NCI-H2196 treated with DMSO at 0.1 percent for 48 hours (cell line): ENCODE measurements at regions not wholly inside any gene's neighbourhood (a gene's known extent, or its start where the extent isn't known, plus 50 kb on each side); places are given as distances from the start of the nearest gene placed in this dataset.
"Not testable (repeated sequence)": the region's sequence is repeated elsewhere in the genome, so short reads cannot be mapped to it uniquely, and the experiment has no call there.

Experiments used
- DNase-seq: peaks from one replicate; lab custom pipeline; 2025; ENCODE audit not compliant: unreplicated experiment; lab: John Stamatoyannopoulos, UW

DNA sequence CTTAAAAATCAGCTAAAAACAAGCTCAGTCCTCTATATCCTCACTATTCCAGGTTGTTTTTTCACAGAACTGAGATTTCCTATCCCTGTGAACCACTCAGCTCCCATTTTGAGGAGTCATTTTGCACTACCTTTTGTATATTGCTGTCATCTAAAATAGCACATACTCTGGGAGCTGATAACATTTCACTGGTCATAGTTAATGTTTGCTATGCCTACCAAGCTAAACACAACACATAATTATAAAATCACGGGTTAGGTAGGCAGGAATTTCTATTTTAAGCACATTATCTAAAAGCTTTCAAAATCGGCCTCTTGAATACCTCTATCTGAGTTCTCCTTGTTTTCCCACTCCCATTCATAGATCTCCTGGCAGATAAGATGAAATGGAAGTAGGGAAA, 882.0 kb upstream of the INTU start:
- DNase-seq: no peak

DNA sequence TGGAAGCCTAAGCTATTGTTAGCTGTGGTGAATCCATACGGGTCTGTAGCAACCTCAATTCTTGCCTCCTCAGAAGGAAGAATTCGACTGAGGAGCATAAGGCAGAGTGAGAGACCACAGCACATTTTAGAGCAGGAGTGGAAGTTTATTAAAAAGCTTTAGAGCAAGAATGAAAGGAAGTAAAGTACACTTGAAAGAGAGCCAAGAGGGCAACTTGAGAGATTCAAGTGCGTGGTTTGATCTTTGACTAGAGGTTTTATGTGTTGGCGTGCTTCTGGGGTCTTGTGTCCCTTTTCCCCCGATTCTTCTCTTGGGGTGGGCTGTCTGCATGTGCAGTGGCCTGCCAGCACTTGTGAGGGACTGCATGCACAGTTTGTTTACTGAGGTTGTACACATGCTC, 880.6 kb upstream of the INTU start:
- DNase-seq: no peak

DNA sequence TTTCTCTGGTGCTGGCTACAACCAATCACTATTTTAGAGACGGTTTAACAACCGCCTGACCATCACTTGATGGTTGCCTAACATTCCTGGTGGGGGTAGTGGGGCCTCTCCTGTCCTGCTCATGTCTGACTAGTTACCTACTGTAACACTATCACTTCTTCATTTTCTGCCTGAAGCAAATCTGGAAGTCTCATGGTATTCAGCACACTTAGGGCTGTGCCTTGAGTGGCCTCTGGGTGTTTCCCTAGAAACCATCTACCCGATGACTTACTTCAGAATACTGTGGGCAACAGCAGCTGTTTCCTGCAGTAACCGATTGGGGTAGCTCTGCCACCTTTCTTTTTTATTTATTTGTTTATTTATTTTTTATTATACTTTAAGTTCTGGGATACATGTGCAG, 880.1 kb upstream of the INTU start:
- DNase-seq: no peak

DNA sequence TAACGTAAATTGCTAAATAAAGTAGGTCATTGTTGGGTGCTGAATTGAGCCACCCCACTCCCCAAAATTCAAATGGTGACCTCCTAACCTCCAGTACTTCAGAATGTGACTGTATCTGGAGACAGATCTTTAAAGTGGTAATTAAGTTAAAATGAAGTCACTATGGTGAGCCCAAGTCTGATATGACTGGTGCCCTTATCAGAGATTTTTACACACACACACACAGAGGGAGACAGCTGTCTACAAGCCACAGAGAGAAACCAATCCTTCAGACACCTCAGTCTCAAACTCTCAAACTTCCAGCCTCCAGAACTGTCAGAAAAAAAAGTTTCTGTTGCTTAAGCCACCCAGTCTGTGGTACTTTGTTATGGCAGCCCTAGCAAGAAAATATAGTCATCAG, 879.2 kb upstream of the INTU start:
- no peak for DNase-seq

DNA sequence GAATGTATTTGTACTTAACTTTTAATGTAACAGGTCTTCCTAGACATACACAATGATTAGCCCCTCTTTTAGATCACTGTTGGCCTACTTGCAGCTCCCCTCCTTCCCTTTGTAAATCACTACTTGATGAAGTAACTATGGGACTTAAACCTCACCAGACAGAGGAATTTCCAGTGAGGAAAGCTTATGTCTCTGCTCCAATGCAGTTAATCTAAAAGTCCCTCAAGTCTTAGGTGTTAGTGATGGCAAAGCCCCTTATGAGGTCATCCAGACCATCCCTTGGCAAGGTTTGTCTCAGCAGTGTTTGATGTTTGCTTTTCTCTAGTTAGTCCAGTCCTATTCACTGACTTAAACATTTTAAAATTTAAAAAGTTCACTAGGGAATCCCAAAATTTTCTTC, 877.3 kb upstream of the INTU start:
- no peak for DNase-seq

DNA sequence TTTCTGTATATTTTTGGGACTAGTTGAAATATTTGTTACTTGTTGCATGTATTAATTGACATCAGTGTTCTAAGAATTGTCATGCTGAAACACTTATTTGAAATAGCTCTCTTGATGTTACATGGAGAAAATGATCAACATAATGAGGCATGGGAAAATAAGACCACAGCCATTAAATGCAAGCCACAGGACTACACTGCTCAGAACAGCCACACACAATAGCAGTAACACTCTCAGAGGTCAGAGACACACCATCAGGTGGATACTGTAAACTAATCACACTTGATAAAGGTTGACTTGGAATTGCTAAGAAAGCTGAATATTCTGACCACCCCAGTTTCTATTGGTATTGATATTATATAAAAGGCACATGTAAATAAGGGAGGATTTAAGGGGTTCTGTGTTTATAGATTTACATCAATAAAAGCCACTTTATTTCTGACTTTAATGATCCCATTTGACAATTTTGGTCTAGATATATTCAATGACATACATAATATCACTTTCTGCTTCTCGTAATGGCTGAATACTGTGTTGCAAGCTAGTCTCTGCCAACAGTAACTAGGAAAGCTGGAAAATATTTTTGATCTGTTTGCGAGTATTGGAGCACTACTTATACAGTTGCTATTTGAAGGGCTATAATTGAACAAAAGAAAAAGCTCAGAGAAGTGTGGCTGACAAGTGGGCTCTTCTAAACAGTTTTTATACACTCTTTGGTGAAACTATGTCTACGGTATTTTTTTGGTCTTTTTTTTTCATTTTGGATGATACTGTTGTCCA, 876.5 kb upstream of the INTU start:
- no peak for DNase-seq

DNA sequence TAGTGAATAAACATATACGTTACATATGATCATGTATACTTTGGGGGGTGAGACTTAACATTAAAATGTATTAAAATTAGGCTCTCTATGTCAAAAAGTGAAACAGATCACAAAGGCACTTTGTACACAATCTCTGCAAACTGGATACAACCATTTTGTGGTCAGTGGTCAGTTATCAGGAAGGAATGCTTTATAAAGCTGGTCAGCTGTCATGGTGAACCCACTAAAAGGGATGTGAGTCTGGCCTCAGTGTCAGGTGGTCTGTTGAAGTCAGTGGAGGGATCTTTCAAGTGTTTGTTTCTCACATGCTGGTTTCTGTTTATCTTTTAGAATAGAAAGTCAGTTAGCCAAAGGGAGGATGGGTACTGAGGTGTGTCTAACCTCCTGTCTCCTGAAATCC, 875.5 kb upstream of the INTU start:
- no peak for DNase-seq

DNA sequence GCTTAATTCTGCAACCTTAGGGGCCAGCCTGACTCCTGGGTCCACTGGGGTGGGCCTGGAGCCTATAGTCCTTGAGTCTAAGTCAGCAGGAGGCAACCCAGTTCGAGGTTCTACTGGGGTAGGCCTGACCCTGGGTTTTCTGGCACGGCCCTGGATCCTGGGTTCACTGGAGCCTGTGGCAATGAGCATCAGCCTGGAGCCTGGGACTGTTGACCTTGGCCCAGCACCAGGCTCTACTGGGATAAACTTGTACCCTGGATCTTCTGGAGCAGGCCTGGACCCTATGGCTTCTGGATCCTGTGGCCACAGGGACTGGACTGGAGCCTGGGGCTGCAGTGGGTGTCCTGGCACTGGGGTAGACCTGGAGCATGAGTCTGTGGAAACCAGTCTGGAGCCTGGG, 874.3 kb upstream of the INTU start:
- no peak for DNase-seq

DNA sequence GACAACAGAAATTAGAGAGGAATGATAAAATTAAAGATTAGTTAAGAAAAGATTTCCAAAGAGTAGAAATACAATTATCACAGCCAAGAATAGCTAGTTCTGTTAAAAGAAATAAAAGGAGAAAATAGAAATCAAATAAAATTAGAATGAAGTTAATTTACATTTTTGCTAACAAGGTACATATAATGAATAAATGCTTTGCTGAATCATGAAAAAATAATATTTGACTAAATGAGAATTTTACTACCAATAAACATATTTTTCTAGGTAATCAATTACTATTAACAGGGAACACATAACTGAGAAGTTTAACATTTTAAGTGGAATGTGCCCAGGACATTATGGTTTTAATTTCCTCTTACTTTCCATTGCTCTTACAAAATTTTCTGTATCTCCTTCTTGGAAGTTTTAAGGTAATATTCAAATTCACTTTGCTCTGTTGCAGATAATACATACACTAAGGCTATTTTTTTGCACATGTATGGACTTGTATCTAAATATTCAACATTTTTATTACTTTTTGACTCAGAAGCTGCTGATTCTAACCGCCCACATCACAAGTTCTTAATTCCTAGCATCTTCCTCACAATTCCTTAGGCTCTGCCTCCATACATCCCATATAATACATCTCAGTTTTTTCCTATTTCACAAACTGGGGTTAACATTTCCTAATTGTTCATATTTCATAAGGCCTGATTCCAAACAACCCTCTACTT, 870.7 kb upstream of the INTU start:
- no peak for DNase-seq

DNA sequence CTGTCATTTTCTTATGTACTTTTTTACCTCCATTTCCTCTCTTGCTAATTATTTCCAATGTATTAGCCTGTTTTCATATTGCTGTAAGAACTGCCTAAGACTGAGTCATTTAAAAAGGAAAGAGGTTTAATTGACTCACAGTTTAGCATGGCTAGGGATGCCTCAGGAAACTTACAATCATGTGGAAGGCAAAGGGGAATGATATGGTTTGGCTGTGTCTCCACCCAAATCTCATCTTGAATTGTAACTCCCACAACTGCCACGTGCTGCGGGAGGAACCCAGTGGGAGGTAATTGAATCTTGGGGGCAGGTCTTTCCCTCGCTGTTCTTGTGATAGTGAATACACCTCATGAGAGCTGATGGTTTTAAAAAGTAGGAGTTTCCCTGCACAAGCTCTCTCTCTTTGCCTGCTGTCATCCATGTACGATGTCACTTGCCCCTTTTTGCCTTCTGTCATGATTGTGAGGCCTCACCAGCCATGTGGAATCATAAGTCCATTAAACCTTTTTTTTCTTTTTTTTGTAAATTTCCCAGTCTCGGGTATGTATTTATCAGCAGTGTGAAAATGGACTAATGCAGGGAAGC, 870.0 kb upstream of the INTU start:
- no peak for DNase-seq

DNA sequence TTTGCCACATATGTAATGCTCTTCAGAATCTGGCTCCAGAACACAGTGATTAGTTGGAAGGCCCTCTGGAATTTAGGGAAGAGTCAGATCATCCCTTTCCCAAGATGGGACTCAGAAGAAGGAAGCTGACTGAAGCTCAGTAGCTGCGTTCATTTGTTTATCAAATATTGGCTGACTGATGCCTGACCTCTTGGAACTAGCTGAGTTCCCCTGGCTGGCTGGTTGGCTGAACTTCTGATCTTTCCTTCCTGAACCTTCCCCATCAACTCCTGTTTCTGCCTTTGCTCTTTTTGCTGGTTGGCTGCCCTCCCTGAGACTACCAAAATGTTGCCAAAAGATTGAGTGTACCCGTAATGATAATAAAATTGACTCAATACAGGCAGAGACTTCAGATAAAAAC, 866.5 kb upstream of the INTU start:
- DNase-seq: no peak

DNA sequence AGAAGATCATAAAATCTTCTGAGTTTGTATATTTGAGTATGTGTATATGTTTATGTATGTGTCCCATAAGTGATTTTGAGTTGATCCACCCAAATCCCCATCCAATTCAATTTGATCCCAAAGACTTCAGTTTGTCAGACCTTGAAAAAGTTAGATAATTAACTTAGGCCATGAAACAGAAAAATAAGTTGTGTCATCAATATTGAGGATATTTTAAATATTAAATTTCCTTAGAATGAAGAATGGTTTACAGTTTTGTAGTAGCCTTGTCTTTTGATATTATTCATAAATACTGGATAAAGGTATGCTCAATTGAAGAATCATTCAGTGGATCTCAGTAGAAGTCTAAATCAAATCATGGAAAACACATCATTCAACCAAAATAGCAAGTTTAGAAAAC, 864.4 kb upstream of the INTU start:
- no peak for DNase-seq

DNA sequence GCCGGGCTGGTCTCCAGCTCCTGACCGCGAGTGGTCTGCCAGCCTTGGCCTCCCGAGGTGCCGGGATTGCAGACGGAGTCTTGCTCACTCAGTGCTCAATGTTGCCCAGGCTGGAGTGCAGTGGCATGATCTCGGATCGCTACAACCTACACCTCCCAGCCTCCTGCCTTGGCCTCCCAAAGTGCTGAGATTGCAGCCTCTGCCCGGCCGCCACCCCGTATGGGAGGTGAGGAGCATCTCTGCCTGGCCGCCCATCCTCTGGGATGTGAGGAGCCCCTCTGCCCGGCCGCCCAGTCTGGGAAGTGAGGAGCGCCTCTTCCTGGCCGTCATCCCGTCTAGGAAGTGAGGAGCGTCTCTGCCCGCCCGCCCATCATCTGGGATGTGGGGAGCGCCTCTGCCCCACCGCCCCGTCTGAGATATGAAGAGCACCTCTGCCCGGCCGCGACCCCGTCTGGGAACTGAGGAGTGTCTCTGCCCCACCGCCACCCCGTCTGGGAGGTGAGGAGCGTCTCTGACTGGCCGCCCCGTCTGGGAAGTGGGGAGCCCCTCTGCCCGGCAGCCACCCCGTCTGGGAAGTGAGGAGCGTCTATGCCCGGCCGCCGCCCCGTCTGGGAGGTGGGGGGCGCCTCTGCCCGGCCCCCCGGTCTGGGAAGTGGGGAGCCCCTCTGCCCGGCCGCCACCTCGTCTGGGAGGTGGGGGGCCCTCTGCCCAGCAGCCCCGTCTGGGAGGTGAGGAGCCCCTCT, 861.8 kb upstream of the INTU start:
- not testable (repeated sequence) for DNase-seq

DNA sequence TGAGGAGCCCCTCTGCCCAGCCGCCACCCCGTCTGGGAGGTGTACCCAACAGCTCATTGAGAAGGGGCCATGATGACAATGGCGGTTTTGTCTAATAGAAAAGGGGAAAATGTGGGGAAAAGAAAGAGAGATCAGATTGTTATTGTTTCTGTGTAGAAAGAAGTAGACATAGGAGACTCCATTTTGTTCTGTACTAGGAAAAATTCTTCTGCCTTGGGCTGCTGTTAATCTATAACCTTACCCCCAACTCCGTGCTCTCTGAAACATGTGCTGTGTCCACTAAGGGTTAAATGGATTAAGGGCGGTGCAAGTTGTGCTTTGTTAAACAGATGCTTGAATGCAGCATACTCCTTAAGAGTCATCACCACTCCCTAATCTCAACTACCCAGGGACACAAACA, 861.1 kb upstream of the INTU start:
- DNase-seq: not testable (repeated sequence)

DNA sequence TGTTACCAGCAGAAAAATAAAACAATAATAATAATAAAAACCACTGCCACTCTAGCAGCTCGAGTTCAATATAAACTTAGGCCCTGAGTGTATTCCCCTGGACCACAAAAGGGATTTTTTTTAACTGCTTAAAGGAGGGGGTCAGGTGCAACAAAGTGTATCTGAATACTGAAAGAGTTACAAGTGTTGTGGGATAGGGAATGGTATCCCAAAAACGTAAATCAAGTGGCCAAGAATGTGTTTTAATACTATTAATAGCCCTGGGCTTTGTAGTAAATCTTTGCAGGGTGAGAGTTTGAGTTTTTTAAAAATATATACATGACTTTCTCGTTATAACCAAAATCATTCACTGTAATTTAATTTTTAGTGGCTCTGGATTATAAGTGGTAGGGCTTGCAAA, 860.1 kb upstream of the INTU start:
- DNase-seq: no peak

DNA sequence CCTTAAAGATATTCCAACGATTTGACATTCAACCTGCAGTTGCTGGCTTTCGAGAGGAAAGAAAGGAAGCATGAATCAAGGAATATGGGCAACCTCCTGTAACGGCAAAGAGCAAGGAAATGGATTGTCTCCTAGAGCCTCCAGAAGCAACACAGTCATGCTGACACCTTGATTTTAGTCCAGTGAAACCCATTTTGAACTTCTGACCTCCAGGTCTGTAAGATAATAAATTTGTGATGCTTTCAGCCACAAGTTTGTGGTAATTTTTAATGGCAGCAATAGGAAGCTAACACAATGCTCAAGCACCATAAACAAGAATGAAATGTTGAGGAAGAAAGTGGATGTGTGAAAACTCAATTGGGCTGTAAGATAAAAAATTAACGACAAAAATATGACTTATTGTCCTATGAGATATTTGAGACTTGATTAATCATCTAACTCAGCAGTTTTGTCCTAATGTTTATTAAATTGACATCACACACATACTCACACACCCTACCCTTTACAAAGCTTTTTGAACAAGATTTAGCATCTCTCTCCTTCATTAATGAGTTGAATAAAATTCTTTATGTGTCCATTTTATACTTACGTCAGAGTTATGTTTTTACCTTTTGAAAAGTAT, 857.2 kb upstream of the INTU start:
- no peak for DNase-seq

DNA sequence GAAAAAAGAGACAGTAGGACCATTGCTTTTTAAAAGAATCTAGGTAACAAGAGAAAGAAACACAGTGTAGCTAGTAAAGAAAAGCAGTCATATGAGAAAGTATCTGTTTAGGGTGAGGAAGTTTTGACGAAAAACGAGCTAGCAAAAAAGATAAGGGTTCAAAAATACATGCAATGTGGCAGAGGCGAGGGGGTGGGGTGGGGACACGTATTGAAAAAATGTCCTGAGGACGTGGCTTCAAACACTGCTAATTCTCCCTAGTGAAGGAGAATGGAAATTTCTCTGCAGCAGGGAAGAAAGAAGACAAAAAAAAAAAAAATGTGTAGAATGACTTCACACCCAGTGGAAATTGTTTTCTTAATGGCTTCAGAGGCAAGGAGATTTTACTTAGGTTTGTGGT, 856.4 kb upstream of the INTU start:
- DNase-seq: no peak

DNA sequence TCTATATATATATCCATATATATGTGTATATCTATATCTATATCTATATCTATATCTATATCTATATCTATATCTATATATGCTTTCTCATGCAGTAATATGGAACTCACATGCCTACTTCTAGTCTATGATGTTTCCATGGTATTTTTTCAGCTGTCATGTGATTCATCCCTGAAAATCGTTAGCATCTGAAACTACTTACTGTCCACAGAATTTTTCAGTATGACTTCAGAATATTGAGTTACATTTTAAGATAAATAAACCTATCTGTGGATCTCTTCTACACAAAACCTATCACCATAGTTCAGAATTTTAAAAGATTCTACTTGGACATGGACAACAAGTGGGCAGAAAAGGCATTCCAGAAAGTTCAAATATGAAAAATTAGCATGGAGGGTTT, 855.1 kb upstream of the INTU start:
- DNase-seq: no peak

DNA sequence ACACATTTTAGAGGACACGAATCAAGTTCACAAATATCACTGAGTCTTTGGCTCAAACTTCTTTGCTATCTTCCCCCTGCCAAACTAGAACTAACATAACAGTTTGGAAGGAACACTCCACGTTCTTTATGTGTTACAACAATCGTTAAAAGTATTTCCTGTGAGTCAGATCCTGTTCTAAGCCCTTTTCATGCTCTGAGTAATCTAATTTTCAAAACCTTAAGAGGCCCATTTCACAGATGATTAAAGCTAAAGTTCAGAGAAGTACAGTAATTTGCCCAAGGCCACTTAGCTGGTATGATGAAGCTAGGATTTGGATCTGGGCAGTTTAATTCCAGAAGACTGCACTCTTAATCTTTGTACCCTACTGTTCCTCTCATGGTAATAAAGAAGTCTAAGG, 854.4 kb upstream of the INTU start:
- no peak for DNase-seq

DNA sequence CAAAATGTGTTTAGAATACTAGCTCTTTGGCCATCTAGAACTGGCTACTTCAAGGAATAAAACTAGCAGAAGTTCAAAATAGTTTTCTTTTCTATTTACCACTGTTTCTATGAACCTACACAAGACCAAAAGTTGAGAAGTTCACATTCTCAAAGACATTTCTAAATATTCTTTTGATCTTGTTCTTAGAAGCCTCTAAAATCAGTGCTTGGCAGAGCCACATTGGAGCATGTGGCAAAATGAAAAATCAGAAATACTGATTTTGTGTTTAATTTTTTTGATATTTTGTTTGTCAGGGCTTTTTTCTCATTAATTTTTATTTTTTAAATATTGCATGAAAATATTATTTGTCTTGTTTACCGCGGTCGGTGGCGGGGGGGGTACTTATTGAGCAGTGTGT, 853.8 kb upstream of the INTU start:
- no peak for DNase-seq

DNA sequence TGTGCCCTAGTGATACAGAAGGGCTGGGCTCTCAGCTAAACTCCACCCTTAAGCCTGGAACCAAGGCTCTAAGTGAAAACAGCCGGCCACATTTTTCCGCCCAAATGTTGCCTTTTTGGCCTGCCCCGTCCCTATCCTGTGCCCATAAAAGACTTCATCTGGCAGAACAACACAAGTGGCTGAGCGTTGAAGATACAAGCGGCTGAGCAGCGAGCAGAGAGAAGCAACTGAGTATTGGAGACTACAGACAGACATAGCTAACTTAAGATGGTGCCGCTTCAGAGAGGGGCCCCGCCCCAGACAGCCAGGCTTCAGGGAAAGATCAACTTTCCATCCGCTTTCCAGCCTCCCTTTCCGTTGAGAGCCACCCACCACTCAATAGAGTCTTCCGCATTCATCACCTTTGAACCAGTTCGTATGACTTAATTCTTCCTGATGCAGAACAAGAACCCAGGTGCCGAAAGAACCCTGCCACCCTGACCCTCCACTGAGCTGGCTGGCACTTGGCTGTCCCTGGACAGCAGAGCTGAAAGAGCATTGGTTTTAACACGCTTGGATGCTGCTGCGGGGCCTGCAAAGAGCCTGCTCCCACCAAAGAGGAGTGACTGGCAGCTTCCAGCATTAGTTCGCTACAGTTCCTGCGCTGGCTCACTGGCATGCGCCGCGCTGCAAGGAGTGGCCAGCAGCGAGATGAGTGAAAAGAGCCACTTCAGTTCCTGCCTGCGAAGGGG, 853.2 kb upstream of the INTU start:
- no peak for DNase-seq
